NCI-H524 (cell line): ENCODE measurements at regions not wholly inside any gene's neighbourhood (a gene's known extent, or its start where the extent isn't known, plus 50 kb on each side); places are given as distances from the start of the nearest gene placed in this dataset.
A peak's percentile ranks its signal among the peaks of the same experiment; 100 is the strongest.

Source experiments
- DNase-seq, 2 experiments: peaks; one replicate each; lab custom pipeline; 2025; lab: John Stamatoyannopoulos, UW

DNA sequence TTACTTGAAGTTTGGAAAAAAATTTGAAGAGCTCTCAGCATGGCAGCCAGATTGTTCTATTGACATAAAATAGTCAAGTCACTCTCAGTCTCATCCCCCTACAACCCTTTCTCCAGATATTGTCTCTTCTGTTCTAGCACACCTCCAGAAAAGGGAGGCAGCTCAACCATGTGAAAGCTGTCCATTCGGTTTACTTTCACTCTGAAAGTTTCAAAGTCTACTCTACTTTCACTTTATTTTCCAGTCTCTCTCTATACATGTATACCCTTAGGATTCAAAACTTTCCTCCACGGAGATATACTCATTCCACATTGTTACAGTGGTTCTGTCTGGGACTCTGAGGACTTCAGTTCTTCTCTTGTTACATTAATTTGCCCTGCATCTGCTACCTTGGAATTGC, 111.0 kb upstream of the STAC start:
- DNase-seq = no peak

DNA sequence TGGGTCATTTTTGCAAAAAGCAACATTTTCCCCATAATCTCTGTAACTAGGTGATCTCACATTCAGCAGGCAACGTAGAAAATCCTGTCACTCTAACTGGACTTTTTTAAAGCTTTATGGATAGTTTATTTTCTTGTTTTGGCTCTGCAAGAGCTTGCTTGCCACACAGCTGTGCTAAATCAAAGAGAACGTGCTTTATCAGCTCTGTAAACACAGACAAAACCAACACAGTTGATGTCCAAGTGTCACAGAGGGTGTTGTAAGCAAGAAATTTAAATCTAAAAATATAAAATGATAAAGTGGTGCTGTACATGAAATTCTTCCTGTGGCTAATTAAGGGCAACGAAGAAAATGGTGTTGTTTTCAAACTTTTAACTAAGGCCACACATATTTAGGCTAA, 97.5 kb upstream of the STAC start:
- no peak for DNase-seq

DNA sequence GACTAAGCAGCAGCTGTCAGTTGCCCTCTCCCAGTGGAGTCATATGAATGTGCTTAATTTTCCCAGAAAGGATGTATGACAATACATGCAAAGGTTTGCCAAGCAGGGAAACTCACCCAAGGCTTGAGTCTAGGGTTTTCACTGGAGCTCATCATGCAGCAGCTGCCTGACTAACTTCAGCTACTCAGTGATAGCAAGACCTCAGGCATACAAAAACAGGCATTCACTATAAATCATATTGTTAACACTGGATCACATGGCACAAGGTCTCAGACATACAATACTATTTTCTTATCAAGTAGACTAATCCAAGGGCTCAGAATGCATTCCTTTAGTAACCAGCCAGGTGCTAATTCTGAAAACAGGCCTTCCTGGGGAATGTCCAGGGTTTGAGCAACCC, 85.0 kb upstream of the STAC start:
- no peak for DNase-seq

DNA sequence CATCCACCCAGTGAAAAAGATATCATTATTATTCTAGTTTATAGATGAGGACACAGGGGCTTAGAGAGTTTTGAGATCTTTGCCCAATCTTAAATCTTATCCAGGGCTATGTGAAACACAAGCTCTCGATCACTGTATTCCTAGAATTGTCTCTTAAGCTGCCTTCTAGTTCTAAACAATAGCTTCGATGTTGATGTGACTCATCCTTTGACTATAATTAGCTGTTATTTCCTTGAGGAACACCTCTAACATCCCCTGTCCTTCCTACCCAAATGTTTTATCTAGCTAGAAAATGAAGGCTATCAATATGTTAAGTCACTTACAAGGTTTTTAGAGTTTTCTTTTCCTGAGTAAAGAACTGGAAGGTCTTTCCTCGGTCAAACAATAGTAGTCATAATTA, 83.1 kb upstream of the STAC start:
- DNase-seq = no peak

DNA sequence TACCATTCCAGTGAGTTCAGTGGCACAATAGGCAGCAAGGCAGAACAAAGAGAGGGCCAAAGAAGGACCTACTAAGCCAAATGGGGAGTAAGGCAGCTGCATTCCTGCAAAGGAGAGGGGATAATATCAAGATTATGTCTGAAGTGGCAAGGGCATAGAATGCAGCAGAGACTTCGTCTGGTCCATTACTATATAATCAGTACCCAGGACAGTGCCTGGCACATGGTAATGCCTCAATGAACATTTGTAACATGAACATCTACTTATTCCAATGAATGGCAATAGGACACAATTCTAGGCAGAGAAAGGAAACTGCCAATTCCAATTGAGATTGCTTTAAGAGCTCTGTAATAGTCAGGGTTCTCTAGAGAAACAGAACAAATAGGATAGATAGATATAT, 82.1 kb upstream of the STAC start:
- DNase-seq = no peak

DNA sequence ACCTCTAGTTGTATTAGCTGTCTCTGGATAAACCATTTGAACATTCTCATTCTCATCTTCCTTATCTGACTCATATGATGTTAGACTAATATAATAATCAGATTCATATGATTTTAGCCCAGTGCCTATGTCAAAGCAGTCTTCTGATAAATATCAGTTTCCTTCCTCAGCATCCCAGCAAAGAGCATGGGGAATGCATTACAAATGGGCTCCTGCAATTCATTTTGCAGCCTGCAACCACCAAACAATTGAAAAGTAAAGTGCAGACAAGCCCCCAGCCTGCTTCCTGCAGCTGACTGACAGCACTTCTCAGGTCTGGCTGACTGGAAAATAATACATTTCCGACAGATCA, 78.2 kb upstream of the STAC start:
- no peak for DNase-seq

DNA sequence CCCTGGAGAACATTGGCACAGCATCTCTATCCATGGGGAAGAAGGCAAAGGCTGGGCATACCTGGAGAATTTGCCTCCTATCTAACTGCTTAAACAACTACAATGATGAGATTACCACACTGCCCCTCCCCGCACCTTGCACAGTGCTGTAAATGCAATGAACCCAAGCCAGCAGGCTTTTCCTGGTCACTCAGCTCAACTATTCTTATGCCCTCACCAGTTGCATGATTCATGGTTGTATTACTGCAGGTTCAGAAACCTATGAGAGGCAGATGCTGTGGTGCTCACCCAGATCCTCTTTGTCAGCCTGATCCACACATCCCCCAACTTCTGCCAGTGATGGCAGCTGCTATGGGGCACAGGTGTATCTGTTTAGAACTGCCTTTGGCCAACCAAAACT, 77.7 kb upstream of the STAC start:
- no peak for DNase-seq

DNA sequence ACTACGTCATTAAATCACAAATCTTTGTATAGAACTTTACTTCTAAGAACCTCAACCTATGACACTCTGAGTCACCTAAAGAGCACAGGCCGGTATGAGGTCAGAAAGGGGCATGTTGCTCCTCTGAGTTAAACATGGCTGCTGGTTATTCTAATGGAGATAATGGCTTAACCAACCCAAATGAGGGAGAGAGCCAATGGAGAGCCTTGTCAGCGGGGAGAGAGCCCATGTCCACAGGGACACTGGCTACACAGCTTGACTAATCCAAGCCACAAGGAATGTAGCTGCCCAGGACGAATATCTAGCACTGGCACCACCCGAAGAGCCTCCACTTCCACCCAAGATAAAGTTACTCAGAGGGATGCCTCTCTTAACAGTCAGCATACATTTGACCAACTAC, 77.0 kb upstream of the STAC start:
- DNase-seq = no peak

DNA sequence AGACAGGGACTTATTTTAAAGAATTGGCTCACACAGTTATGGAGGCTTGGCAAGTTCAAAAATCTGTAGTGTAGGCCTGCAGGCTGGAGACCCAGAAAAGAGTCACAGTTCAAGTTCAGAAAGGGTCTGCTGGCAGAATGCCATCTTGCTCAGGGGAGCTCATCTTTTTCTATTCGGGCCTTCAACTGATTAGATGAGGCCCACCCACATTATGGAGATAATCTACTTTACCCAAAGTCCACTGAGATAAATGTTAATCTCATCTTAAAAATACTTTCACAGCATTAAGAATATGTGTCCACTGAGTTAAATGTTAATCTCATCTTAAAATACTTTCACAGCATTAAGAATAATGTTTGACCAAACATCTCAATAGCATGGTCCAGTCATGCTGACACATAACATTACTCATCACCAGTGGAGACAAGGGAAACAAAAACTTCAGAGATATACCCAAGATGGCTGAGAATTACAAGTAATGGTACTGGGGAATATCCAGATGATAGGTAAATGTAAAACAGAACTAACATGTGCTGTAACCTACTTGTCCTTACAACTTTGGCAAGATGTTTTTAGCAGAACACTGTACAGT, 74.3 kb upstream of the STAC start:
- no peak for DNase-seq

DNA sequence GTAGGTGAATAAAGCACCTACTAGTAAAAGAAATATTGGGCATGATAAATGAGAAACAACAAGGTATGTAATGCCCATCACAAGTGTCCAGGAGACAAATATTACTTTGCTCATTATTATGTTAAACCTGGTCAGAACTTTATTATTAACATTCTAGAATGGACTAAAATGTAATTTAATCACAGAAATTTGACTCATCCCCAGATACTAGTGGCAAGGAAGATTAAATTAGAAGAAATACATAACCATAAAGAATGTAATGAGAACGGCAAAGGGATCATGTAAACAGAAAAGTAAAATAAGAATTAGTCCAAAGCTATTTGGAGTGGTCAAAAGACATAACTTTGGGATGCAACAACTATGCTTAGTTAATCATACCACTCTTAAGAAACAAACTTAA, 71.2 kb upstream of the STAC start:
- DNase-seq = no peak

DNA sequence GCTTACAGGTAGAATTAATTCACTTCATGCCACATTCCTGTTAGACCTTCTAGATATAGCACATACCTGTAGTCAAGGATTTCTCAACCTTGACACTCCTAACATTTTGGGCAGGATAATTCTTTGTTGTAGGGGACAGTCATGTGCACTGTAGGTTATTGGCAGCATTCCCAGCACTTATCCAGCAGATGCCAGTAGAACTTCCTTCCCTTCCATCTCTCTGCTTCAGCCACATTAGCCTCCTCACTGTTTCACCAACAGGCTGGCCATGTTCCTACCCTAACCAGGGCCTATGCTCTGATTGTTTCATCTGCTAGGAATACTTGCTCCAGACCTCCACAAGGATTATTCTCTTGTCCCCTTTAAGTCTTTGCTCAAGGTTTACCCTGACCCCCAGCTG, 68.0 kb upstream of the STAC start:
- peak in 1 of 2 experiments; percentile 10 for DNase-seq

DNA sequence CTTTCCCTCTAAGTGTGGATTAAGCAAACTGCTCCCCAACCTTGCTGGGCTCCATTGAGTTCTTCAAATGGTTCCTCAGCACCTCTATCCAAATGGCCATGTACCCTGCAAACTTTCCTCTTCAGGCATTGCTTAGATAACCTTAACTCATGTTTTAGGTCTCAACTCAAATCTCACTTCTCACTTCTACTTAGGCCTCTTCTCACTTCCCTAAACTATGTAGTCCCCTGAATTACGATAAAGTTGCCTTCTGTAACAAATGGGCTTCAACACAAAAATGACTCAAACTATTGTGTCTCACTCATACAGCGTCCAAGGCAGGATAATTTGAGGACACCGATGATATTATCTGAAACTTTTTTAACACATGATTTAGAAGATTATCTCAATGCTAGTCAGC, 62.4 kb upstream of the STAC start:
- DNase-seq = no peak

DNA sequence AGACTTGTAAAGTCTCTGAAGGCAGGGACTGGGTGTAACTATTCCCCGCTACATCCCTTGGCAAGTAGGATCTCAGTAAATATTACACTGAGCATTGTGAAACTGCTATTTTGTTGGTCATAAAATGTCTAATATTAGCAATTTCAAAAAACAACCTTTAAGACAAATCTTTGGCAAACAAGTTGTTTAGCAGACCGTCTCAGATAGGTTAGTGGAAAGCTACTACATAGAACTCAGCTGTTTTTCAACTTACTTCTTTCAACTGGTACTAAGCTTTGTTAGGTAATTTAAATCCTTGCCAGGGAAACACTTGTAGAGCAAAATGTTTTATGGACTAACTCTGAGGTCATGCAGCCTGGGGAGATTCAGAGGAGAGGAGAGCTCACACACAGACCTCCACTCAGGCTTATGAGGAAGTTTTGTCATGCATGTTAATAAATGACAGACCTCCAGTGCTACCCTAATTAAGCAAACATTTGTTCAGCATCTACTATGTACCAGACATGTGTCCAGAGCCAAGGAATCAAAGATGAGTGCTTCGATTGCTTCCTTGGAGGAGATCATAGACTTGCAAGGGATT, 61.6 kb upstream of the STAC start:
- DNase-seq = no peak

DNA sequence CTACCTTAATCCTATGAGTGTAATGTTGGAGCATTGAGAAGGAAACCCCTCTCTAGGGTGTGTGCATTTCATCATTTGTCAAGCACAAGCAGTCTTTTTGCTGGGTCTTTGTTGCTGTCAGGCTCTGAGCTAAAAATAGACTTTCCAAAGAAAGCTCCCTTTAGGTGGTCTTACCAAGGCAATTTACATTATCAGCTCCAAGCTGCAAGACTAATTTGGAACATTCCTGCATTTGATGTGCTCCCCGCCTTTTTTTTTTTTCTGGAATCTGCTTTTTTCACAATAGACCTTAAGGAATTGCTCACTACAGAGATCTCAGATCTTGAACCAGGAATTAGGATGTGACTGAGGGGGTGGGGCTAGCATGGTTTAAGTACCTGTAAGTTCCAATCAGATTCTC, 60.6 kb upstream of the STAC start:
- no peak for DNase-seq
